ENCODE measurements at regions not wholly inside any gene's neighbourhood (a gene's known extent, or its start where the extent isn't known, plus 50 kb on each side); places are given as distances from the start of the nearest gene placed in this dataset.

DNA sequence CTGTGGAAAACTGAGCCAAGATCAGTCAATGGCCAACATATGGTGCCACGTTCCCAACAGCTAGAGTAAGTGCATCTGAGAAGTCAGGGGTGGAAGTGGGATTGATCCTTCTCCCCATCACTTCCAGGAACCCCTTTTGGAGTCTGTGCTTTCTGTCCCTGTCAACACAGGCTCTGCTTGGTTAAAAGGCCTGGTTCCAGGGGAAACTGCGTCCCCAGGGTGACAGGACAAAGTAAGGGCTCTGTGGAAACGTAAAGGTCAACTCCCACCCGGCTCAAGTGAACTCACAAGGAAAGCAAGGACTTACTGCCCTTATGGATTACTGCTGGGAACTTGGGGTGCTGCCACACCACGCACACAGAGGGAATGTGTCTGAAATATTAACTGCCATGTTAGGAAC lies 77.5 kb upstream of the GRB10 start:
- TF ChIP-seq, protein P1, sequence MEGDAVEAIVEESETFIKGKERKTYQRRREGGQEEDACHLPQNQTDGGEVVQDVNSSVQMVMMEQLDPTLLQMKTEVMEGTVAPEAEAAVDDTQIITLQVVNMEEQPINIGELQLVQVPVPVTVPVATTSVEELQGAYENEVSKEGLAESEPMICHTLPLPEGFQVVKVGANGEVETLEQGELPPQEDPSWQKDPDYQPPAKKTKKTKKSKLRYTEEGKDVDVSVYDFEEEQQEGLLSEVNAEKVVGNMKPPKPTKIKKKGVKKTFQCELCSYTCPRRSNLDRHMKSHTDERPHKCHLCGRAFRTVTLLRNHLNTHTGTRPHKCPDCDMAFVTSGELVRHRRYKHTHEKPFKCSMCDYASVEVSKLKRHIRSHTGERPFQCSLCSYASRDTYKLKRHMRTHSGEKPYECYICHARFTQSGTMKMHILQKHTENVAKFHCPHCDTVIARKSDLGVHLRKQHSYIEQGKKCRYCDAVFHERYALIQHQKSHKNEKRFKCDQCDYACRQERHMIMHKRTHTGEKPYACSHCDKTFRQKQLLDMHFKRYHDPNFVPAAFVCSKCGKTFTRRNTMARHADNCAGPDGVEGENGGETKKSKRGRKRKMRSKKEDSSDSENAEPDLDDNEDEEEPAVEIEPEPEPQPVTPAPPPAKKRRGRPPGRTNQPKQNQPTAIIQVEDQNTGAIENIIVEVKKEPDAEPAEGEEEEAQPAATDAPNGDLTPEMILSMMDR (IDR thresholded peaks at IDR 0.05), result no peak
- TF ChIP-seq POLR2AphosphoS5 (IDR thresholded peaks at IDR 0.05) (no peak), POLR2A (IDR thresholded peaks at IDR 0.05) (no peak), EP300 (IDR thresholded peaks at IDR 0.05) (no peak)

All from upper lobe of left lung (tissue), 4 donors.